ENCODE measurements at regions not wholly inside any gene's neighbourhood (a gene's known extent, or its start where the extent isn't known, plus 50 kb on each side); places are given as distances from the start of the nearest gene placed in this dataset.
"Not testable (repeated sequence)": the region's sequence is repeated elsewhere in the genome, so short reads cannot be mapped to it uniquely, and the experiment has no call there.

GRCh38 chr3:38964204-38964603 is 87.5 kb downstream of the SCN11A start:
- no peak for DNase-seq

- DNase-seq: peak in 1 of 2 experiments; percentile 16
These were observed 90.7 kb downstream of the SCN11A start for GRCh38 chr3:38960953-38961622.

GRCh38 chr3:38960042-38960622 is 91.6 kb downstream of the SCN11A start:
- no peak for DNase-seq

GRCh38 chr3:38958026-38958720 is 93.6 kb downstream of the SCN11A start:
- DNase-seq: no peak

- no peak for DNase-seq
These were observed 94.4 kb downstream of the SCN11A start for GRCh38 chr3:38957296-38957695.

GRCh38 chr3:38952721-38953120 is 99.0 kb downstream of the SCN11A start:
- no peak for DNase-seq

- not testable (repeated sequence) for DNase-seq
These were observed 100.6 kb downstream of the SCN11A start for GRCh38 chr3:38951167-38951566.

GRCh38 chr3:38950581-38950980 is 101.2 kb downstream of the SCN11A start:
- DNase-seq: no peak

GRCh38 chr3:38949994-38950393 is 101.8 kb downstream of the SCN11A start:
- no peak for DNase-seq

GRCh38 chr3:38940394-38940793 is 111.3 kb downstream of the SCN11A start:
- DNase-seq: no peak

GRCh38 chr3:38925351-38925750 is 109.3 kb upstream of the SCN10A start:
- DNase-seq: no peak

- no peak for DNase-seq
These were observed 100.7 kb upstream of the SCN10A start for GRCh38 chr3:38916706-38917105.

- DNase-seq: no peak
These were observed 91.4 kb upstream of the SCN10A start for GRCh38 chr3:38907426-38907825.

- no peak for DNase-seq
These were observed 74.4 kb upstream of the SCN10A start for GRCh38 chr3:38890426-38890825.

- no peak for DNase-seq
These were observed 62.6 kb upstream of the SCN10A start for GRCh38 chr3:38878646-38879045.
